ENCODE measurements at regions not wholly inside any gene's neighbourhood (a gene's known extent, or its start where the extent isn't known, plus 50 kb on each side); places are given as distances from the start of the nearest gene placed in this dataset.

- no peak for TF ChIP-seq EZH2 (IDR thresholded peaks at IDR 0.05)
- TF ChIP-seq, protein P1, sequence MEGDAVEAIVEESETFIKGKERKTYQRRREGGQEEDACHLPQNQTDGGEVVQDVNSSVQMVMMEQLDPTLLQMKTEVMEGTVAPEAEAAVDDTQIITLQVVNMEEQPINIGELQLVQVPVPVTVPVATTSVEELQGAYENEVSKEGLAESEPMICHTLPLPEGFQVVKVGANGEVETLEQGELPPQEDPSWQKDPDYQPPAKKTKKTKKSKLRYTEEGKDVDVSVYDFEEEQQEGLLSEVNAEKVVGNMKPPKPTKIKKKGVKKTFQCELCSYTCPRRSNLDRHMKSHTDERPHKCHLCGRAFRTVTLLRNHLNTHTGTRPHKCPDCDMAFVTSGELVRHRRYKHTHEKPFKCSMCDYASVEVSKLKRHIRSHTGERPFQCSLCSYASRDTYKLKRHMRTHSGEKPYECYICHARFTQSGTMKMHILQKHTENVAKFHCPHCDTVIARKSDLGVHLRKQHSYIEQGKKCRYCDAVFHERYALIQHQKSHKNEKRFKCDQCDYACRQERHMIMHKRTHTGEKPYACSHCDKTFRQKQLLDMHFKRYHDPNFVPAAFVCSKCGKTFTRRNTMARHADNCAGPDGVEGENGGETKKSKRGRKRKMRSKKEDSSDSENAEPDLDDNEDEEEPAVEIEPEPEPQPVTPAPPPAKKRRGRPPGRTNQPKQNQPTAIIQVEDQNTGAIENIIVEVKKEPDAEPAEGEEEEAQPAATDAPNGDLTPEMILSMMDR (IDR thresholded peaks at IDR 0.05): no peak
- Mint-ChIP-seq H3K27me3 (ENCODE audit: insufficient read depth, low read depth) (no peaks in the 10 kb centered on the region), H3K27ac (no peak overlapping the region), H3K4me1 (no peaks in the 10 kb centered on the region), H3K4me3 (no peak overlapping the region), H3K9me3 (no peaks in the 10 kb centered on the region), H3K36me3 (no peaks in the 10 kb centered on the region)
- Histone ChIP-seq H3K4me2 (no peak overlapping the region), H3K9me3 (ENCODE audit: low read depth) (no peaks in the 10 kb centered on the region), H4K20me1 (ENCODE audit: low read depth) (no peaks in the 10 kb centered on the region), H3K9ac (no peak overlapping the region), H2AFZ (replicated peaks) (no peak overlapping the region), H3K36me3 (no peaks in the 10 kb centered on the region), H3F3A (ENCODE audit: low read depth) (no peaks in the 10 kb centered on the region), H3K79me2 (ENCODE audit: low read depth) (no peaks in the 10 kb centered on the region), H3K4me3 (no peak overlapping the region), H3K27ac (no peak overlapping the region), H3K27me3 (no peaks in the 10 kb centered on the region), H3K4me1 (no peaks in the 10 kb centered on the region)
- DNase-seq (ENCODE audit: low spot score): no peak
Observed at GRCh38 chr9:106727969-106728368, 135.0 kb upstream of the ZNF462 start.

DNA sequence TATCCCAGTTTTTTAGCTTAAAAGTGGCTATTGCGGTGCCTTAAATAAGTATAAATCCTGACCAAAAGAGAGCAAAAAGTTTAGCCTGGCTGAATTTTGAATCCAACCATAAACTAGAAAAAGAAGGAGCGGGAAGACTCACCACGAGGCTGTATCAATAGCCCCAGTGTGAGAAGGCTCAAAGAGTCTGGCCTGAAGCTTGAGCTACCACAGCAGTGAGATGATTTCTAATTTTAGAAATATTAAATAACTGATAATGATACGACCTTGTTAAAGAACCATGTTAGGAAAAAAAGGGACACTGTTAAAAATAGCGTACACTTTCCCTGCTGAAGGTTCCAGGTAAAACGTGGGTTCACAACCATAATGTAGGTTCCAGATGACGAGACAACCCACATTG is 134.1 kb upstream of the ZNF462 start:
- Histone ChIP-seq H3F3A (ENCODE audit: low read depth) (no peaks in the 10 kb centered on the region), H3K9ac (no peak overlapping the region), H3K27ac (no peak overlapping the region), H4K20me1 (ENCODE audit: low read depth) (no peaks in the 10 kb centered on the region), H2AFZ (replicated peaks) (no peak overlapping the region), H3K79me2 (ENCODE audit: low read depth) (no peaks in the 10 kb centered on the region), H3K27me3 (no peaks in the 10 kb centered on the region), H3K36me3 (no peaks in the 10 kb centered on the region), H3K9me3 (ENCODE audit: low read depth) (no peaks in the 10 kb centered on the region), H3K4me1 (no peaks in the 10 kb centered on the region), H3K4me2 (no peak overlapping the region), H3K4me3 (no peak overlapping the region)
- Mint-ChIP-seq H3K27ac (no peak overlapping the region), H3K9me3 (no peaks in the 10 kb centered on the region), H3K4me3 (no peak overlapping the region), H3K4me1 (no peaks in the 10 kb centered on the region), H3K36me3 (no peaks in the 10 kb centered on the region), H3K27me3 (ENCODE audit: insufficient read depth, low read depth) (no peaks in the 10 kb centered on the region)
- DNase-seq (ENCODE audit: low spot score): no peak
- TF ChIP-seq EZH2phosphoT487 (IDR thresholded peaks at IDR 0.05) (no peak), EZH2 (IDR thresholded peaks at IDR 0.05) (no peak)
- TF ChIP-seq, protein P1 (IDR thresholded peaks at IDR 0.05): no peak

- Mint-ChIP-seq H3K27me3 (ENCODE audit: insufficient read depth, low read depth) (no peaks in the 10 kb centered on the region), H3K36me3 (no peaks in the 10 kb centered on the region), H3K4me1 (no peaks in the 10 kb centered on the region), H3K27ac (no peak overlapping the region), H3K9me3 (no peaks in the 10 kb centered on the region), H3K4me3 (no peak overlapping the region)
- no peaks in the 10 kb centered on the region for H3K4me1 ChIP-seq
- H3K79me2 ChIP-seq (ENCODE audit: low read depth): no peaks in the 10 kb centered on the region
- no peaks in the 10 kb centered on the region for H3K27me3 ChIP-seq
- H3K27ac ChIP-seq: no peak overlapping the region
- no peaks in the 10 kb centered on the region for H3F3A ChIP-seq (ENCODE audit: low read depth)
- no peaks in the 10 kb centered on the region for H3K36me3 ChIP-seq
- DNase-seq (ENCODE audit: low spot score): peak; percentile 5
- H3K4me2 ChIP-seq: no peak overlapping the region
- H4K20me1 ChIP-seq (ENCODE audit: low read depth): no peaks in the 10 kb centered on the region
- no peak for TF ChIP-seq EZH2phosphoT487 (IDR thresholded peaks at IDR 0.05)
- TF ChIP-seq, protein P1 (IDR thresholded peaks at IDR 0.05): no peak
- TF ChIP-seq EZH2 (IDR thresholded peaks at IDR 0.05): no peak
- no peak overlapping the region for H3K9ac ChIP-seq
- no peak overlapping the region for H3K4me3 ChIP-seq
- H2AFZ ChIP-seq (replicated peaks): no peak overlapping the region
- no peaks in the 10 kb centered on the region for H3K9me3 ChIP-seq (ENCODE audit: low read depth)
Observed at GRCh38 chr9:106731910-106732309, 131.1 kb upstream of the ZNF462 start.

All from neural progenitor cell (in vitro differentiated cells).